ENCODE measurements at regions not wholly inside any gene's neighbourhood (a gene's known extent, or its start where the extent isn't known, plus 50 kb on each side); places are given as distances from the start of the nearest gene placed in this dataset.

DNA sequence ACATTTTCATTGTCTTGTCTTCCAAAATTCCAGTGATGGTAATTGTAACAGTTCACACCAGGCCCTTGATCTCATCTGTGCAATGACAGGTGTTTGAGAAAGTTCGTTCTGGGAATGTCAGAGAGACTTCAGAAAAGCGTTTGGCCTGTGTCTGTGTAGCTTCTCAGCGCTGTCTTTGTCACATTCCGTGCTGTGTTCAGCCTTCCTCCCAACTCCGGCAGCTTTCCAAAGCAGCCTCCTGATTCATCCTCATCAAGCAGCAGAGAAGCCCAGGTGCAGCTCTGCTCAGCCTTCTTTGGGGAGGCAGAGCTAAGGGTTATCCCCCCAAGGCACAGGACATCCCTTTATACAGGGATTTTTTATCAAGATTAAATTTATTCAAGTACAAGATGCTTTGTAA lies 494.0 kb upstream of the SUCLG2 start:
- TF ChIP-seq, protein P1, sequence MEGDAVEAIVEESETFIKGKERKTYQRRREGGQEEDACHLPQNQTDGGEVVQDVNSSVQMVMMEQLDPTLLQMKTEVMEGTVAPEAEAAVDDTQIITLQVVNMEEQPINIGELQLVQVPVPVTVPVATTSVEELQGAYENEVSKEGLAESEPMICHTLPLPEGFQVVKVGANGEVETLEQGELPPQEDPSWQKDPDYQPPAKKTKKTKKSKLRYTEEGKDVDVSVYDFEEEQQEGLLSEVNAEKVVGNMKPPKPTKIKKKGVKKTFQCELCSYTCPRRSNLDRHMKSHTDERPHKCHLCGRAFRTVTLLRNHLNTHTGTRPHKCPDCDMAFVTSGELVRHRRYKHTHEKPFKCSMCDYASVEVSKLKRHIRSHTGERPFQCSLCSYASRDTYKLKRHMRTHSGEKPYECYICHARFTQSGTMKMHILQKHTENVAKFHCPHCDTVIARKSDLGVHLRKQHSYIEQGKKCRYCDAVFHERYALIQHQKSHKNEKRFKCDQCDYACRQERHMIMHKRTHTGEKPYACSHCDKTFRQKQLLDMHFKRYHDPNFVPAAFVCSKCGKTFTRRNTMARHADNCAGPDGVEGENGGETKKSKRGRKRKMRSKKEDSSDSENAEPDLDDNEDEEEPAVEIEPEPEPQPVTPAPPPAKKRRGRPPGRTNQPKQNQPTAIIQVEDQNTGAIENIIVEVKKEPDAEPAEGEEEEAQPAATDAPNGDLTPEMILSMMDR (IDR thresholded peaks at IDR 0.05), result no peak
- no peak for TF ChIP-seq EP300 (IDR thresholded peaks at IDR 0.05)

Data from tibial nerve (tissue), 4 donors.